NCI-H748 treated with DMSO at 0.1 percent for 48 hours (cell line): ENCODE measurements at regions not wholly inside any gene's neighbourhood (a gene's known extent, or its start where the extent isn't known, plus 50 kb on each side); places are given as distances from the start of the nearest gene placed in this dataset.

Experiments
- DNase-seq: peaks from one replicate; lab custom pipeline; 2025; lab: John Stamatoyannopoulos, UW

DNA sequence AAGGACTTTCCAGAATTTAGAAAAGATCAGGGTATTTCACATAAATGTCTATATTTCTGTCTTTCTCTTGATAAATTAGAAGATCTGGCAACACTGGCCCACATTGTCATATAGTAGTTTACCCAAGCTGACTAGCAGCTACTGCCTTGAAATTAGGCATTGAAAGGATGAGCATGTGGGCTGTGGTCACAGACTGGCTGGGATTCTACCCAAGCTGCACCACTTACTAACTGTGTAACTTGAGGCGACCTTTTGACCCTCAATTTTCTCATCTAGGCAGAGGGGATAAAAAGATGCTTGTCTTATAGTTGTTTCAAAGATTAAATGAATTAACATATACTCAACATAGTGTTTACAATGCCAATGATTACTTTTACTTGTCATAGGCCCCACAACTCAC lies 152.7 kb upstream of the BMP2 start:
- DNase-seq = no peak

DNA sequence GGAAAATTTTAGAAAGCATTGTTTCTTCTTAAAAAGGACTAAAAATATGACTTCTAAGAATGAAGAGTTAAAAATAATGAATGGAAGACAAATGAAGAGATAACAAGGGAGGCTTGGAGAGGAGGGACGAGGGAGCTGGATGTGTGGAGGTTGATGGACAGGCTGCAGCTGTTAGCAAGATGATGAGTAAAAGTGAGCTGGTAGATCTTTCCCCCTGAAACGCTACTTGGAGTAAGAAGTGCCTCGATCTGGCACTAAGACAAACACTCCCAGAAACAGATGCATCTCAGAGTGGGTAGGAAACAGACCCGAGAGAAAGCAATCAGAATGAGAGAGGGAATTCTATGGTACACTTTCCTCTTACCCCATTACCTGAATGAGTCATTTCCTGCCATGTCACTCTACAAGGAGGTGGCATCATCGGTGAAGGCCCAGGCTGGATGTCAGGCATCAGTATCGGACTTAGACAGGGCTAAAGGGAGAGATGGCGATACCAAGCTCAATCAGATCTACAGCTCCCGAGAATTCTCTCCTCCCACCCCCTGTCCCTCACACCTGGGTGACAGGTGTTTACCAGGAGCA lies 154.1 kb upstream of the BMP2 start:
- DNase-seq = no peak

DNA sequence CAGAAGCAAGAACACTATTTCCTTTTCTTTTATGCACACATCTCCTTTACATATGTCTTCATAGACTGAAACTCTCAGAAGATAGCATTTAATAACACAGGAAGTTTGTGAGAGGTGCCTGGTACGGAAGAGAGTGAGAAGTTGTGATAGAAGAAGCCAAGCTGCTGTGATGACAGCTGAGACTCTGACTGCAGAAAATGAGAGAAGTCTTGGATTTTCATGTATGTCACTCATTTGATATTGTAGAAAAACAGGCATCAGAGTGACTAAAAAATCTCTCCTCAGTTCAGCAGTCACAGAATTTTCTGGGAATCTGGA lies 154.9 kb upstream of the BMP2 start:
- no peak for DNase-seq

DNA sequence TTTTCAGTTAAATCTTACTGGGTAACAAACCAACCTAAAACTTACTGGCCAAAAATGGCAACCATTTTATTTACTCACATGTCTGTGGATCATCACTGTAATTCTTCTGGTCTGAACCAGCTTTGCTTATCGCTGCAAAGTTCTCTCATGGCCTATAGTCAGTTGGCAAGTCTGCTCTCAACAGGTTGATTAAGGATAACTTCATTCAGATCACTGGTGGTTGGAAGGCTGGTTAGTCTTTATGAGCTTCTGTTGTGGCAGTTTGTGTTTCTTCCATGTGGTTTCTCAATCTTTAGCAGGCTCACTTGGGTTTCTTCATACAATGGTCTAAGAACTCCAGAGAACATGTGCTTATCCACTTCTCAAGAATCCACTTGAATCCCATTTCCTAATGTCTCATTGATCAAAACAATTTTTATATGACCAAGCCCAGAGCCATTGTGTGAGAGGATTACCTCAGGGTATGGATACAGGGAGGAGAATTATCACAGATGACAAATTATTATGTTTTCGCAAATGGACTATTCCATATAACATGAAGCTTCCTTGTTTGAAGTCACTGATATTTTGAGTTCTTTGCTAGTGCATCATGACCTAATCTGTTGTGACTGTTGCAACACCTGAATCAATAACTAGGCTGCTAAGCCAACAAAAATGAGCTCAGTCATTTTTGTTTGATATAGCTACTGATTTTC lies 155.4 kb upstream of the BMP2 start:
- no peak for DNase-seq

DNA sequence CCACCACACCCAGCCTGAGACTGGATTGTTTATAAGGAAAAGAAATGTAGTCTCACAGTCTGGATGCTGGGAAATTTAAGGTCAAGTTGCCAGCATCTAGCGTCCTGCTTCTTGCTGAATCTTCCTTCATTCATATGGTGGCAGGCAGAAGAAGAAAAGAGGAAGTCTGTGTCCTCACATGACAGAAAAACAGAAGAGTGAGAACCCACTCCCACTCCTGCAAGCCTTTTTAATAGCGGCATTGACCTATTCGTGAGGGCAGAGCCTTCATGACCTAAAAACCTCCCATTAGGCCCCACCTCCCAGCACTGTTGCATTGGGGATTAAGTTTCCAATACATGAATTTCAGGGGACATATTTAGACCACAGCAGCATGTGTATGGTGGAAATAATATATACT lies 160.8 kb upstream of the BMP2 start:
- no peak for DNase-seq

DNA sequence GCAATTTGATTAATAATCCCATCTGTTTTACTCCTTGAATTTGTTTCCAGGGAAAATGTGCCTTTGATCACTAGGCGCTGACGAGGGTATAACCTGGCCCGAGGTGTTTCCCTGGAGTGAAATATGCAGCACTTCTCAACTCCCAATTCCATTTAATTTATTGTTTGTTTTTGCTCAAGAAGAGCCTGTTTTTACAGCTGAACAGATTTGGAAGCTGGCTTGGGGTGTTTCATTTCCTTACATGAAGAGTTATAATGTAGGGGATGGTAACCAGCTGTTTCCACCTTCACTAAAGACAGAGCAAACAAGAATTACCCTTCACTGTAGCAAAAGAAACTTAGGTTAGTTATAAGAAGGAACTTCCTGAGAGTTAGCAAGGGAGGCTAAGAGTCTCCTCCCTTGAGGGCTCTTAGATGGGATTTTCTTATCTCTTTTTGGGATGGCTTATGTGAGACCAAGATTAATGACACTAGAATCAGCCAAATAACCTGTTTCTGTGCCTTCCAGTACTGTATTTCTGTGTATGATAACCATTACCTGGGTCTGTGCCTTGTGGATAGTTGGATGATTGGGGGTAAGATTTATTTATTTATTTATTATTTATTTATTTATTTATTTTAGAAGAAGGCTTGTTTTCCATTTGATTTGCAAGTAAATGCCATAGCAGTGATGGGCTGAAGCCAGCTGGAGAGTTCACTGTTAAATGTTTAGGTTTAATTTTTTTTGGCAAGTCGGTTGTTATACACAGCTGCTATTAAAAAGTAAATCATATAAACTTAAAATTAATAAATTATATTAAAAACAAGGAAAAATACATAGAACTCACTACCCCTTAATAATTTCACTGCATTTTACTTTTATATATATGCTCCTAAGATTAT lies 162.2 kb upstream of the BMP2 start:
- DNase-seq = no peak

DNA sequence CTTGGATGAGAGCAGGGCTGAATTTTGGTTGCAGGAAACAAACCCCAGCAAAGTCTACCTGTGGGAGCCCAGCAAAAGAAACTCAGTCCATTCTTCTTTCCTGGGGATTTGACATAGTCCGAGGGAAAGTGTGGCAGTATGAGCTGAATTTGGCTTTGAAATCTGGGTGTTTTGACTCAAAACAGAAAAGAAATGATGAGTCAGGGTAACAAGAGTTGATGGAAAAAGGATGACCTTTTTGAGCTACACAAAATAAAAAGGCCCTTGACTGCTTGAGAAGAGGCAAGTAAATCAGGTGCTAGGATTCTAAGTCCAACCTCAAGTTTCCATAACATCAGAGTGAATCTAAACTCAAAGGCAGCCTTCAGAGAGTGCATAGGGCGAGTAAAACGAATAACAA lies 163.3 kb upstream of the BMP2 start:
- no peak for DNase-seq

DNA sequence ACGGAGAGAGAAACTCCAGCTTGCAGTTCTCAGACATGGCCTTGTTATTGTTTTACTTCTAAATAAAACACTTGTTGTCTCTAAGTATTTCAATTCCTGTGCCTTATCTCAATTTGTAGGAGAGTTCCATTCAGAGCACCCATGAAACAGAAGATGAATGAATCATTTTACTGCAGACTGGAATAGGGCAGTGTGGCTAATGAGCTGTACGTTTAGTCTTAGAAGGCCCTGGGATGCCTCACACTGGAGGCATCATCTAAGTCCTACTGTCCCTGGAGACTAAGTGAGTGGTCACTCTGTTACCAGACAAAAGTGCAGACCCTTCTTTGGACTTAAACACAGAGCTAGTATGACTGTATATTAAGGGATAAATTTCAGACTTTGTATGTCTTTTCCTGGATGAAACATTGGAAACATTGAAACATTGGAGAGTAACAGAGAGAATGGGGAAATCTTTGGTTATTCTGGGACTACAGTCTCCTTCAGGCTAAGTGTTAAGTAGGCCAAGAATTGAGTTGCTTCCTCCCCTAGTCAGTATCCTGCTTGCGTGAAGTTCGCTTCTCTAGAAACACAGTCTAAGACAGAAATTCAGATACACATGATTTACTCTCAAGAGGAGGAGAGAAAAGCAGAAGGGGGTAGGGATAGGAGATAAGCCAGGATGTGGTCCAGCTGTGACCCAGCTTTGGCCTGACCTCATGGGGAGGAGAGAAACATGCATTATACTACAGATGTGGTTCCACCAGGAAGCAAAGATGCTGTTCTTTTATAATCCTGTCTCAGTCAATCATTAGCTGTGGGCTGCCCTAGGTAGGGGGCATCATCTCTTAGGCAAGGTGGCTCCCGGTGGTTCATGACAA lies 167.4 kb upstream of the BMP2 start:
- DNase-seq = no peak

DNA sequence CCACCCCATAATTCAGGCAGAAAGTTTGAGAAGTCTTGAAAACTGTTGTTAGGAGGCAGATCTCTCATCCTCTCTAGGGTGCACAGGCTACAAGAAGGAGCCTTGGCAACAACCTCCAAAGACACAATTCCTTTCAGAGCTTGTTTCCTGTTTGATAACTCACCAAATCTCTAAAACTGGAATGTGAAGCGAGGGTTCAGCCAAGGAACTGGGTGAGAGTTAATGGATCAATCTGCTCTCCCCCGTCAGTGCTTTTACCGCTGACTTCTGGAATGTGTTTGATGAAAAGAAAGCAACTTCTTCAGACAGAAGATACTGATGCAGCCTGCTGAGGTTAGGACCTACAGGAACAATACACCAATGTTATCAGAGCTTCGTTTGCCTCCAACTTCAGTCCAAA lies 171.8 kb upstream of the BMP2 start:
- no peak for DNase-seq

DNA sequence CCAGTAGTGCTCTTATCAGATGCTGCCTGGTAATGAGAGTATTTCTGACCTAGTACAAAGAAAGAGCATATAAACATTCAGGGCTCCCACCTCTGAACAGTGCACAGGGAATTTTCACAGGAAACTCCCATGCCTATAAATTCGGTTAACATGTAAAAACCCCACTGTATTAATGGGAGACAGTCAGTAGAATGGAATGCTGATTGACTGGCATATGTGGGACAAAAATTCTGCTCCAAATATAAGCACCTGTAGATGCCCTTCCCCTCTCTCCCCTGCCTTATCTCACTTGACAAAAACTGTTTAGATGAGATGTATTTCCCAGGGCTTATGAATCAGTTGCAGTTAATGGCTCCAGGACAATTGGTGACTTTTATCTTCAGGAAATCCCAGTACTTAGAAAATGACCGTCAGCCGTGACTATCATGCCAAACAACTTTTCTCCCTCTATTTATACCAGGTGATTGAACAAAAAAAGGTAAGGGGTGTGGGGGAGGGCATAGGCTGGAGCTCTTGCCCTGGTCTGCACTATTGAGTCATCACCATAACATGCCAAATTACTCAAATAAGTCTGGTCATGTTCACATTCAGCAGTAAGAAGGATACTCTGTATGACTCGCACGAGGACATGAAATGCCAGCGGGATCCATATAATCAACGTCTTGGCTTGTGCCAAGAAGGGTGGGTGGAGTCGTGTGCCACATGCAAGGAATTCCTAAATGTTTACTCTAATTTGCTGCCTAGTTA lies 176.4 kb upstream of the BMP2 start:
- DNase-seq = no peak

DNA sequence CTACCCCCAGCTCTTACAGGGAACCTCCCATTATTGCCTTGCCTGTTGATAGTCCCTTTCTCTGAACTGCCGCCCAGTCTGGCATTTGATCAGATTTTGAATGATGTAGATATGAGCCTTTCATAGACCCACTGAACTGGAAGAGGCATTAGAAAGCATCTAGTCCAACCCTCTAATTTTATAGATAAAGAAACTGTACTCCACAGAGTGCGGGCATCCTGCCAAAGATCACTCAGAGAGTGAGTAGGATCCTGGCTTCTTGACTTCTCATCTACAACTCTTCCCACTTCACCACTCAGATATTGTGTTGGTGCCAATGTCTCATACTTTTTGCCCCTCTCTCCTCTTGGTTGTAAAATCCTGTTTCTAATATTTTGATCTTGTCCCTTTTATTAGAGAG lies 179.2 kb upstream of the BMP2 start:
- no peak for DNase-seq

DNA sequence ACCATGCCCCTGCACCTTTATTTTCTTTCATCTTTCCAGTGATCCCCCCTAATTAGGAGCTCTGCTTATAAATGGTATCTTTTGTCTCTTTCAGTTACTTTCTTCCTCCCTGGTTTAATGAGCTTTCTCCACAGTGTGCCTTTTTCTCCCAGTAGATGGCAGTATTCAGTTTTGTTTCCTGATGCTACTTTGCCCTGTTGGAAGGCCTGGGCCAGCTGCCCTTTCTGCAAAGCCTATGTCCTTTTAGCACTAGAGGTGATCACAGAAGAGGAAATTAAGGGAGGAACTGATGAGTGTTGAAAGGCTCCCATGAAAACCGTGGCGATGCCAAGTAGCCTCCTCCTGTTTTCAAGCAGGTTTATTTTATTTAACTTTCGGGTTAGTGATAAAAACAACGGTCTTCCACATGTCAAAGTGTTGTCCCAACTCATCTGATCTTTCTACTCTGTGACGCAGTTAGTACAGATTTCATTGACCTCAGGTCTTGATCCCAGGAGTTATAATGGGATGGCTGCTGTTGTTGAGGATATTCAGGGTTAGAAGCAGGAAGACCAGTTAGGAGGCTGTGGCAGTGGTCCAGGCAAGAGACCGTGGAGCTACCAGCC lies 184.2 kb upstream of the BMP2 start:
- DNase-seq = peak; percentile 85

DNA sequence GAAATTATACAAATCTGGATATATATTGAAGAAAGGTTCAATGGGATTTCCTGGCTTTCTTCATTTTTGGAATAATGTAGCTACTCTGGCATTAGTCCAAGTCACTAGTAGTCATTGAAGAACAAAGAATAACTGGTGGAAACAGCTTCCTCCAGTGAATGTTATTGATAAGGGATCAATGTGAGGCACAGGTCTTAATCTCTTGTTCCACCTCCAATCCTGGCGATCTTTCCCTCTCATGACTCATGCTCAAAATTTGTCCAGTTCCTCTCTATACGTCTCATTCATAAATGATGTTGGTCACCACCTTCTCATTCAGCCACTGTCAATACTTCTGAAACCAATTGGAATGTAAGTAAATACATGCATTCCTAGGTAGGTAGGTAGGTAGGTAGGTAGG lies 185.0 kb upstream of the BMP2 start:
- DNase-seq = no peak

DNA sequence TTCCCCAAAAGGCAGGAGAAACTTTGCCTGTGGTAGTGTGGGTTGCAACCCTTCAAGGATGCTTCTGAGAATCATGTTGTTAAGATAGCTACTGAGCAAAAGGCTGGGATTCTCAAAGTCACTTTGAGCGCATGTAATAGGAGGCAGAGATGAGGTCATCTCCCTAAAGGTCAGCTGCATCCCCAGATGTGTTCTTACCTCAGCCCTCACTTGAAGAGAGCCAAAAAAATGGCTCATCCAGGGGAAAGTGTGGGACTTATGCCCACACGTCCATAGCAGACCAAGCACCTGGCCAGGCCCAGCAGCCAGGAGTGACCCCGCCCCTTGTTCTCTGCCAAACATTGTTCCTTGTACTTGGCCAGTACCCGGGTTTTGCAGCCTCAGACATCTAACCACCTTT lies 187.0 kb upstream of the BMP2 start:
- DNase-seq = no peak

DNA sequence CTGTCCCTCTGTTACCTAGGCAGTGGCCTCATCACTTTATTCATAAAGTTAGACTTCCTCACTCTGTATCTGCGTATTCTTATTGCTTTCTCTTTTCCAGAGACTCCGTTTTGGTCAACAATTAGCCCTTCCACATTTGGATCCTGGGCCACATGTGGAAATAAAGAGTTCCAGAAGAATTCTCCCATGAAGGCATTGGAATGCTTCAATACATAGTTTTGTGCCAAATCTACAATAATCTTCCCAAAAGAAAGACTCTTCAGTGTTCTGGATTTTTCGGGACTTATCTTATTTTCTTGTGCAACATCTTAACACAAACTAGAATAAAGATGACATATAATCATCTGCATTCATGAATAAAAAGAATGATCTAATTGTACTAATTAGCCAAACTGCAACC lies 187.7 kb upstream of the BMP2 start:
- DNase-seq = no peak

DNA sequence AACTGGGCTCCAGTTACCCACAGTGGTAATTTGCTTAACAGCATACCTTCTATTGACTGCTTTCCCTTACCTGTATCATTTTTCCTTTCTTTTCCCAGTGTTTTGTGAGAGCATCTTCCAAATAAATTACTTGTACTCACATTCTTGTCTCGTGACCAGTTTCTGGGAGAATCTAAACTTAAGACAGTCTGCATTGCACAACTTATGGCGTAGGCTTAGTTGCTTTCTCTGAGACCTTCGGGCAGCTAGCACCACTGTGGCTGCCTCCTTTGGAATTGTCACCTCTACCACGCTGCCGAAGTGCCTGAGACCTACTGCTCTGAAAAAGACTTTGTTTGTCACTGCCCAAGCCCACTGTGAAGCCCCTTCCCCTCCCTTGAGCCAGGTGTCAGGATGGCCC lies 188.1 kb upstream of the BMP2 start:
- no peak for DNase-seq

DNA sequence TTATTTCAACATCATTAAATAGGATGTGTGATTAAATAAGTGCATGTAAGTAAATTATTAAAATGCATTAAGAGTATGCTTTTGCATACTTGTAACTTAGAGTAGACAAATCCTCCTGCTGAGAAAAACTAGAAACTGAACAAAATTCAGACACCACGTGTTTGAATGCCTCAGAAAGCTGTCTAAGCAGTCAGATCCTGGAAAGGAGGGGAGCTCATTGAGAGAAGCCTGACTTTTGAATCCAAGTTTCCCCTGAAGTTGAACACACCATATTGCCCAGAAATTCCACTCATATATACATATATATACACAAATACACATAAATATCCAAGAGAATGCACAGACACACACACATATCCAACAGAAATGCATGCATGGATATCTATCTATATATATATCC lies 190.0 kb upstream of the BMP2 start:
- DNase-seq = no peak

DNA sequence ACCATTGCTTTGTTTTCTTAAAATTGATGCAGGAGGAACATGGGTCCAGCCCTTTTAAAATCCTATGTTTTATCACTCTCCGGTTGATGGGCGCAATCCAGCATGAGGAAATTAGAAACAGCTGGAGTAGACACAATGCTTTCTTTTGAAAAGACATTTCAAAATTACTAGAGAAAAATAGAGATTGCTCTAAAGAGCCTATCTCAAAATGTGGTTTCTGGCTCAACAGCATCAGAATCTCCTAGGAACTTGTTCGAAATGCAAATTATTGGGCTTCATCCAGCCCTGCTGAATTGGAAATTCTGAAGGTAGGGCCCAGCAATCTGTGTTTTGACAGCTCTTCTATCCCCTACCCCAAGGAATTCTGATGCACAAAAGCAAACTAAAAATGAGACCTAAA lies 190.8 kb upstream of the BMP2 start:
- no peak for DNase-seq

DNA sequence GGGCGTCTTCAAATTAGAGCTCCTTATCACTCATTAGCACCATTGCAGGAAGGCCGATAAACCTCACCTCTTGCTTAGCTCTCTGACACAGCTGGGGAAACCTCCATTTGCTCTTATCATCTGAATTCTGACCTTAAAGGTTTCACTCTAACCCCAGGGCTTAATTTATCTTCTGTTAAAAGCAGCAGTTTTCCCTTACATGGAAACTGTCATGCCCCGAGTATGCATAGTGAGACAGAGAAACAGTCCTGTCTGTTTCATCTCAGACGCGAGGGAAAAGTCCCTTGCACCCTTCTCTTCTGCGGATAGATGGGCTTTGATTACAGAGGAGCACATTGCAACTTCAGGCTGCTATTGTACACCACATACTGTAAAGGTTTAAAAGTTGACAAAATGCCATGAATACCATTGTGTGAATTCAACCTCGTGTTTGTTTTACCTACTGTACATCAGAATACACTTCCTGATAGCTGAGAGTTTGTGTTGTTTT lies 191.5 kb upstream of the BMP2 start:
- no peak for DNase-seq

DNA sequence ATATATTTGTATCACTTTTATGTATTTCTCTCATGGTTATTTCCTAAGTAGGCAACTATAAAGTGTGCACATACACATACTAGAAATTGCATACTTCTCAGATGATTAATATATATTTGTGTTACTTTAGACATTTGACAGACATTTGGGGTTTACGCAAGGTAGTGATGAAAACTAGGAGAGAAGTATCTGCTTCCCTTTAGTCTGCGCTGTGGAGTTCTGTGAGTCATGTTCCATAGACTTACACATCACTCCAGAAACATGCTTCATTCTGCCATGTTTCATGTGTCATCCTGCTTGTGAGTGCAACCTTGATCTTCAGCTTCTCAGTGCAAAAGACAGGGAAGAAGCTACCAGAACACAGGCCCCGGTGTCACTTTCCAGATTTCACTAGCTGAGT lies 200.7 kb upstream of the BMP2 start:
- no peak for DNase-seq

DNA sequence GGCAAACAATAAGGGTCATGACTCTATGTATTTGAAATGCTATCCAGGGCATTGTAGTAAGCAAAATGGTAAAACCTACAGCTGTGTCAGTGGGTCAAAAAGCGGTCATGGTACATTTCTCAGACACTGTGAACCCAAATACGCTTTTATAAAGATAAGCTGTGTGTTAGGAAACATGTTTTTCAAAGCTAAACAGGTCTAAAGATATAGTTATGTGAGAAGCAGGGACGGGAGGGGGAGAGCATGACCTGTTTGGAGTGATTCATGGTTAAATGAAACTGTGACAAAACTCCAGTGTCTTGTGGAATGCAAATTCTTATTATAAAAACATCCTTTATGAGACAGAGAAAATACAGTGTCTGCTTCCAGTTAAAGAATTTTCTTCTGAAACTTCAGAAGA lies 205.4 kb upstream of the BMP2 start:
- DNase-seq = no peak
